ENCODE measurements at regions not wholly inside any gene's neighbourhood (a gene's known extent, or its start where the extent isn't known, plus 50 kb on each side); places are given as distances from the start of the nearest gene placed in this dataset.

GRCh38 chr15:96699871-96700401 lies 369.4 kb downstream of the NR2F2 start:
- no peak for DNase-seq (ENCODE audit: low read depth in 1 of 2, low spot score in 1 of 2)
- TF ChIP-seq JUND (IDR thresholded peaks at IDR 0.05; ENCODE audit: low read depth): no peak
- in situ Hi-C loops (cut with HindIII; ENCODE audit: low pct_unique_long_range_greater_than_20kb, low sequenced_read_pairs): no loop called here

GRCh38 chr15:96700555-96700954 lies 370.1 kb downstream of the NR2F2 start:
- TF ChIP-seq JUND (IDR thresholded peaks at IDR 0.05; ENCODE audit: low read depth): no peak
- in situ Hi-C loops (cut with HindIII; ENCODE audit: low pct_unique_long_range_greater_than_20kb, low sequenced_read_pairs): no loop called here
- no peak for DNase-seq (ENCODE audit: low read depth in 1 of 2, low spot score in 1 of 2)

- no peak for DNase-seq (ENCODE audit: low read depth in 1 of 2, low spot score in 1 of 2)
- in situ Hi-C loops (cut with HindIII; ENCODE audit: low pct_unique_long_range_greater_than_20kb, low sequenced_read_pairs): no loop called here
- TF ChIP-seq JUND (IDR thresholded peaks at IDR 0.05; ENCODE audit: low read depth): no peak
These were observed 370.9 kb downstream of the NR2F2 start for GRCh38 chr15:96701443-96701842.

- no peak for DNase-seq (ENCODE audit: low read depth in 1 of 2, low spot score in 1 of 2)
- no peak for TF ChIP-seq JUND (IDR thresholded peaks at IDR 0.05; ENCODE audit: low read depth)
- in situ Hi-C loops (cut with HindIII; ENCODE audit: low pct_unique_long_range_greater_than_20kb, low sequenced_read_pairs): no loop called here
These were observed 371.4 kb downstream of the NR2F2 start for GRCh38 chr15:96701877-96702276.

- DNase-seq (ENCODE audit: low read depth in 1 of 2, low spot score in 1 of 2): no peak
- in situ Hi-C loops (cut with HindIII; ENCODE audit: low pct_unique_long_range_greater_than_20kb, low sequenced_read_pairs): no loop called here
- TF ChIP-seq JUND (IDR thresholded peaks at IDR 0.05; ENCODE audit: low read depth): no peak
These were observed 372.1 kb downstream of the NR2F2 start for GRCh38 chr15:96702589-96702988.

- in situ Hi-C loops (cut with HindIII; ENCODE audit: low pct_unique_long_range_greater_than_20kb, low sequenced_read_pairs): no loop called here
- no peak for TF ChIP-seq JUND (IDR thresholded peaks at IDR 0.05; ENCODE audit: low read depth)
- no peak for DNase-seq (ENCODE audit: low read depth in 1 of 2, low spot score in 1 of 2)
These were observed 372.6 kb downstream of the NR2F2 start for GRCh38 chr15:96703091-96703490.

- no peak for DNase-seq (ENCODE audit: low read depth in 1 of 2, low spot score in 1 of 2)
- in situ Hi-C loops (cut with HindIII; ENCODE audit: low pct_unique_long_range_greater_than_20kb, low sequenced_read_pairs): no loop called here
- no peak for TF ChIP-seq JUND (IDR thresholded peaks at IDR 0.05; ENCODE audit: low read depth)
These were observed 373.5 kb downstream of the NR2F2 start for GRCh38 chr15:96703794-96704550.

- in situ Hi-C loops (cut with HindIII; ENCODE audit: low pct_unique_long_range_greater_than_20kb, low sequenced_read_pairs): no loop called here
- TF ChIP-seq JUND (IDR thresholded peaks at IDR 0.05; ENCODE audit: low read depth): no peak
- DNase-seq (ENCODE audit: low read depth in 1 of 2, low spot score in 1 of 2): no peak
These were observed 385.6 kb downstream of the NR2F2 start for GRCh38 chr15:96716075-96716474.

- no peak for DNase-seq (ENCODE audit: low read depth in 1 of 2, low spot score in 1 of 2)
- TF ChIP-seq JUND (IDR thresholded peaks at IDR 0.05; ENCODE audit: low read depth): no peak
- in situ Hi-C loops (cut with HindIII; ENCODE audit: low pct_unique_long_range_greater_than_20kb, low sequenced_read_pairs): no loop called here
These were observed 386.0 kb downstream of the NR2F2 start for GRCh38 chr15:96716478-96716877.

- DNase-seq (ENCODE audit: low read depth in 1 of 2, low spot score in 1 of 2): no peak
- in situ Hi-C loops (cut with HindIII; ENCODE audit: low pct_unique_long_range_greater_than_20kb, low sequenced_read_pairs): no loop called here
- no peak for TF ChIP-seq JUND (IDR thresholded peaks at IDR 0.05; ENCODE audit: low read depth)
These were observed 389.8 kb downstream of the NR2F2 start for GRCh38 chr15:96720251-96720650.

- no peak for TF ChIP-seq JUND (IDR thresholded peaks at IDR 0.05; ENCODE audit: low read depth)
- no peak for DNase-seq (ENCODE audit: low read depth in 1 of 2, low spot score in 1 of 2)
These were observed 390.2 kb downstream of the NR2F2 start for GRCh38 chr15:96720656-96721055.

GRCh38 chr15:96728591-96728990 lies 398.1 kb downstream of the NR2F2 start:
- no peak for DNase-seq (ENCODE audit: low read depth in 1 of 2, low spot score in 1 of 2)
- in situ Hi-C loops (cut with HindIII; ENCODE audit: low pct_unique_long_range_greater_than_20kb, low sequenced_read_pairs): no loop called here
- TF ChIP-seq JUND (IDR thresholded peaks at IDR 0.05; ENCODE audit: low read depth): no peak

More at GRCh38 chr15:96720656-96721055, 390.2 kb downstream of the NR2F2 start:
- in situ Hi-C loops (cut with HindIII; ENCODE audit: low pct_unique_long_range_greater_than_20kb, low sequenced_read_pairs): no loop called here

- in situ Hi-C loops (cut with HindIII; ENCODE audit: low pct_unique_long_range_greater_than_20kb, low sequenced_read_pairs): no loop called here
- DNase-seq (ENCODE audit: low read depth in 1 of 2, low spot score in 1 of 2): no peak
- TF ChIP-seq JUND (IDR thresholded peaks at IDR 0.05; ENCODE audit: low read depth): no peak
These were observed 402.2 kb downstream of the NR2F2 start for GRCh38 chr15:96732704-96733103.

- in situ Hi-C loops (cut with HindIII; ENCODE audit: low pct_unique_long_range_greater_than_20kb, low sequenced_read_pairs): no loop called here
- no peak for DNase-seq (ENCODE audit: low read depth in 1 of 2, low spot score in 1 of 2)
- TF ChIP-seq JUND (IDR thresholded peaks at IDR 0.05; ENCODE audit: low read depth): no peak
These were observed 403.2 kb downstream of the NR2F2 start for GRCh38 chr15:96733721-96734120.

All from T47D (cell line).